Stimulated activated CD8-positive, alpha-beta memory T cell treated with anti-CD3 and anti-CD28 coated beads, Interleukin-4, amount 100 ng/mL, for 24 hours (primary cell): ENCODE measurements at regions not wholly inside any gene's neighbourhood (a gene's known extent, or its start where the extent isn't known, plus 50 kb on each side); places are given as distances from the start of the nearest gene placed in this dataset.

Experiments
- DNase-seq: peaks from one replicate; pipeline ENCODE4 v3.0.0-alpha.2; 2020; ENCODE audit warnings: low read depth

- no peak for DNase-seq
These were observed 256.6 kb upstream of the CTAGE1 start for GRCh38 chr18:22674272-22674671.

DNA sequence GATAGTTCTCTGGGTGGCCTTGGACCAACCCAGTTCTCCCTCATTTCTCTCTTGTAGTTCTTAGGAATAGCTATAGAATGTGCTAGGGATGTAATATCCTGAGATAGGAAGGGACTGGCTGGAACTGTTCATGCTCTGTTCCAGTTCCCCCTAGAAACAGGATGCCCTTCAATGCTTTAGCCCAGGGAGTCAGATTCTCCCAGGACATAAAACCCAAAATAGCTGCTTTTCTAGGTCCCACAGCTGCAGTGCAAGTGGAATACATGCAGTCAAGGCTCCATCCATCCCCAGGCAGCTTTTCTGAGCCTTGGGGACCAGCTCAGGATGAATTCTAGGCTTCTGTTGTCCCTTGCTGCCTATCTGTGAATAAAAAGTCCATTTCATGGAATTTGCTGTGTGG is 257.3 kb upstream of the CTAGE1 start:
- DNase-seq: no peak

GRCh38 chr18:22676423-22676822 is 256.7 kb upstream of the RBBP8 start:
- DNase-seq: no peak

DNA sequence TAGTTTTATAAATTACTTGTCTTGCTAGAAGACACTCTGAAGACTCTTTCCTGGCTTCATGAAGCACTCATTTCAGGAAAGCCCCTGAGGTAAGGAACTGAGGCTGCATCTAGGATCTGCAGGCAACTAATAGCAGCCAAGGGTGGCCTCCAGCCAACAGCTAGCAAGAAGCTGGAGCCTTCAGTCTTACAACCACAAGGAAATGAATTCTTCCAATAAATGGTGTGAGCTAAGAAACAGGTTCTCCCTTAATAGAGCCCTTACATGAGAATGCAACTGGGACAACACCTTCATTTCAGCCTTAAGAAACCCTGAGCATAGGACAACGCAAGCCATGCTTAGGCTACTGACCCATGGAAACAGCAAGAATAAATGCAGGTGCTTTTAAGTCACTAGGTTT is 254.6 kb upstream of the RBBP8 start:
- no peak for DNase-seq

- no peak for DNase-seq
These were observed 252.2 kb upstream of the RBBP8 start for GRCh38 chr18:22680944-22681343.

GRCh38 chr18:22681908-22682307 is 251.2 kb upstream of the RBBP8 start:
- no peak for DNase-seq

DNA sequence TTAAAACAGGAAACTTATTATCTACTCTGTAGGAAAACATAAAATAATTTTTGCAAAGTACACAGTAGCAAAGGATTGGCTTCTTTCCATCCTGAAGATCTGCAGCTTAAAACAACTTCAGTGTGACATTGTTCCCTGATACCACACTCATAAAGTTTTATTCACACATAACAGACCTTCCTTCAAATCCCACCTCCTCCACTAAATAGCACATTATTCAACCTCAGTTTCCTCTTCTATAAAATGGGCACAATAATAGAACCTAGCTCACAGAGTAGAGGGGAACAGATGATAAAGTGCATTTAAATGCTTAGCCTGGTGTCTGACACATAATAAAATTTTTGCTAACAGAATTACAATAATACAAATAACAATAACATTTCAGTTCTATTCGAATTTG is 250.4 kb upstream of the RBBP8 start:
- no peak for DNase-seq

DNA sequence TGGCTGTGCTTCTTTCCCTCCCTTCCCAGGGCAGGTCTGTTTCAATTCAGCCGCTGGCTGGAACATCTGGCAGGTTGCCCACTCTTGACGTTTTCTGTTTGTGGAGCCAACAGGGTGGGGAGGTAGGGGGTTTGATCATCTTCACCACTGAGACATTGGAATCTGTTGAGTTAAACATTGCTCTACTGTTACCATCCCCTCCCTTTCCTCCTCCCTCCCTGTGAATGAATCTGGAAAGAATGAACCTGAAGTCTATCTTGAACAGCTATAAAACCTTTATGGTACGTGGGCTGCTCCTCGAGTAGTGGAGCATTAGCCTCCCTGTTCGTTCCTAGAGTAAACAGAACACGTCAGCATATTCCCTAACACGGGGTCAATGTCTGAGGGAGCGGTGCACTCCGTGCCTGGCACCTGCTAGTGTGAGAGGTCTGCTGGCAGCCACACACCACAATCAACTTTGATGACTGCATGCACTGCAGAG is 249.9 kb upstream of the RBBP8 start:
- no peak for DNase-seq

GRCh38 chr18:22683786-22684185 is 249.3 kb upstream of the RBBP8 start:
- no peak for DNase-seq

GRCh38 chr18:22684268-22684667 is 248.9 kb upstream of the RBBP8 start:
- DNase-seq: no peak

DNA sequence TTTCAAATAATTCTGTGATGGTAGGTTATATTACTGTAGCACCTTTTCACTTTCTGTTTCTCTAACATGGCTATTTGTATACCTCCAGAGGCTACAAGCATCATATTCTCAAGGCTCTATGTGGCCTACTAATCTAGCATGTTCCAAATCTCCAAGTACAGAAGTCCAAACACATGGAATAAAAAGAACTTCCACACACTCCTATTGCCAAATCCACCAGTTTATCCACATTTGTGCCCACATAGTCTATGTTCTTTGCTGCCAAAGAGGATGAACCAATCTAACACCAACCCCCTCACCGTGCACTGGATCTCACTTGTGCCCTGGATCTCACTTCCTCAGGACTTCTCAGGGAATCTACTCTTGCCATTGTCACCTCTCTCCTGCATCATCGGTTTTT is 247.3 kb upstream of the RBBP8 start:
- no peak for DNase-seq

DNA sequence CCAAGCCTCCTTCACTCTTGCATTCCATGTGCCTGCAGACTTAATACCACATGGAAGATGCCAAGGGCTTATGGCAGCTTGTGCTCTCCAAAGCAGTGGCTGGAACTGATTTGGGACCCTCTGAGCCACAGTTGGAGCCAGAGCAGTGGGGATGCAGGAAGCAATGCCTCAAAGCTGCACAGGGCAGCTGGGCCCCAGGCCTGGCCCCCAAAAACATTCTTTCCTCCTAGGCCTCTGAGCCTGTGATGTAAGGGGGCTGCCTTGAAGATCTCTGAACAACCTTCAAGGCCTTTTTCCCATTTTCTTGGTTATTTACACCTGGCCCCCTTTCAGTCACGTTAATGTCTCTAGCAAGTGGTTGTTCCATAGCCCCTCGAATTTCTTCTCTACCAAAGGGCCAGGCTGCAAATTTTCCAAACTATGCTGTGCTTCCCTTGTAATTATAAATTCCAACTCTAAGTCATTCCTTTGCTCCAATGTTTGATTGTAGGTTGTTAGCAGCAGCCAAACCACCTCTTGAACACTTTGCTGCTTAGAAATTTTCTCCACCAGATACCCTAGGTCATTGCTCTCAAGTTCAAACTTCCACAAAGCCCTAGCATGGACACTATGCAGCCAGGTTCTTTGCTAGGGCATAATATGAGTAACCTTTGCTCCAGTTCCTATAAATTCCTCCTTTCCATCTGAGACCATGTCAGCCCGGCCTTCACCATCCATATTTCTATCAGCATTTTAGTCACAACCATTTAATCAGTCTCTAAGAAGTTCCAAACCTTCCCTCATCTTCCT is 245.0 kb upstream of the RBBP8 start:
- DNase-seq: no peak

DNA sequence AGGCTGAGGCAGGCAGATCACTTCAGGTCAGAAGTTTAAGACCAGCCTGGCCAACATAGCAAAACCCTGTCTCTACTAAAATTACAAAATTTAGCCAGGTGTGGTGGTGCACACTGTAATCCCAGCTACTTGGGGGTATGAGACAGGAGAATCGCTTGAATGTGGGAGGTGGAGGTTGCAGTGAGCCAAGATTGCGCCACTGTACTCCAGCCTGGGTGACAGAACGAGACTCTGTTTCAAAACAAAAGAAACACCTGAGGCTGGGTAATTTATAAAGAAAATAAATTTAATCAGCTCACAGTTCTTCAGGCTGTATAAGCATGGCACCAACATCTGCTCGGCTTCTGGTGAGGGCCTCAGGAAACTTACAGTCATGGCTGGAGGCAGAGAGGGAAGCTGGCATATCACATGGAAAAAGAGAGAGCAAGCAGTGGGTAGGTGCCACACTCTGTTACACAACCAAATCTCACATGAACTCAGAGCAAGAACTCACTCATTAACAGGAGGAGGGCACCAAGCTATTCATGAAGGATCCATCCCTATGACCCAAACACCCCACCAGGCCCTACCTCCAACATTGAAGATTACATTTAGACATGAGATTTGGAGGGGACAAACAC is 244.1 kb upstream of the RBBP8 start:
- no peak for DNase-seq

GRCh38 chr18:22689712-22690111 is 243.4 kb upstream of the RBBP8 start:
- no peak for DNase-seq

GRCh38 chr18:22690556-22690955 is 242.6 kb upstream of the RBBP8 start:
- DNase-seq: no peak

GRCh38 chr18:22691946-22692710 is 241.0 kb upstream of the RBBP8 start:
- no peak for DNase-seq

- no peak for DNase-seq
These were observed 238.2 kb upstream of the RBBP8 start for GRCh38 chr18:22694954-22695353.

DNA sequence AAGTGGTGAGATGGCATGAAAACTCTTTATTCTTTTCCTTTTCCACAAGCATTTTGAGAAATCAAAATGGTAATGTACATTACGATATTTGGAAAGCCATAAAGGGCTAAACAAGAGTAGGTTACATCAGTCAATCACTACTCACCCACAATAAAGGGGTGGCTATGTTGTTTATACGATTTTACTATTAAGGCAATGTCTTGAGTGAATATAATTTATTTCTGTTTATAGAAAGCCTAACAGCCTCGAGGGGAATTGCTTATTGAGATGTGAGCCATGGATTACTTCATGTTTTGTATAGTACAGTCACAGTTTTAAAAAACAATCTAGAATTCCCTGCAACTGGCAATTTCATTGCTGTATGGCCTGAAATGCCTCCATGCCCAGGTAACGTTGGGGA is 237.5 kb upstream of the RBBP8 start:
- no peak for DNase-seq

GRCh38 chr18:22697561-22697960 is 235.6 kb upstream of the RBBP8 start:
- DNase-seq: no peak

GRCh38 chr18:22698711-22699110 is 234.4 kb upstream of the RBBP8 start:
- no peak for DNase-seq

DNA sequence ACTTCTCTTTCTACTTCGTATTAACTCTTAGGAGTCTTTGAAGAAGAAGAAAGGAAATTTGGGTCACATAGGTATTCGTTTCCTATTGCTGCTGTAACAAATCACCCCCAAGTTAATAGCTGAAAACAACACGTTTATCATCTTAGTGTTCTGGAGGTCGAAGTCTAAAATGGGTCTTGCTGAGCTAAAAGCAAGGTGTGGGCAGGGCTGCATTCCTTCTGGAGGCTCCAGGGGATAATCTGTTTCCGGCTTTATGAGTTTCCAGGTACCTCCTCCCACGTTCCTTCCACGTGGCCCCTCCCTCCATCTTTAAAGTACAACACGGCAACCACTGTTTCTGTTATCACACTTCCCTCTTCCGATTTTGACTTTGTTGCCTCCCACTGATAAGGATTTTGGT is 233.5 kb upstream of the RBBP8 start:
- DNase-seq: no peak

- no peak for DNase-seq
These were observed 232.2 kb upstream of the RBBP8 start for GRCh38 chr18:22700920-22701319.

DNA sequence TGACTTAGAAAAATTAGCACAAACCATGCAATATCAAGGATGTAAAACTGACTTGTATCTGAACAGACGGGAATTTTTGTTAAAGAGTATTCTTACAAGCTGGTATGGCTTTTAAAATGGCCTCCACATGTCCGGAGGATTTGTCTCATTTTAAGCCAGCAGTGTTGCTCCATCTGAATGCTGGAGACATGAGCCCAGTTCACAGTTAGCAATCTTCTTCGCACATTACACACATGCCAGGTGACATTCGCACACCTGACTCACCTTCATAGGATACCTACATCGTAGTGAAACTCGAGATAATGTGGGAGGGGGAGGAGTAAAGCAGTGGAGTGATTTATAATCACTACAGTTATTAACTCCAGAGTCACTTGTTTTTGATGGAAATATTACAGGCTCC is 231.8 kb upstream of the RBBP8 start:
- DNase-seq: no peak
